Endothelial cell of umbilical vein (primary cell): ENCODE measurements at regions not wholly inside any gene's neighbourhood (a gene's known extent, or its start where the extent isn't known, plus 50 kb on each side); places are given as distances from the start of the nearest gene placed in this dataset.

Source experiments
- BruUV-seq: library from RNA; stranded (reverse); fragments of 400-500 nt; replicated peaks from 2 replicates; lab custom pipeline; 2021; lab: Mats Ljungman, UMichigan
- CTCF ChIA-PET: fragments of 300-600, 350-600 bp; sonication (Branson Sonifier 250); formaldehyde crosslinking; loops from one replicate; lab custom pipeline; 2021; ENCODE audit warnings: antibody characterized with exemption, inconsistent platforms; lab: Charles Lee
- POLR2A ChIA-PET: fragments of 300-600, 350-600 bp; sonication (Branson Sonifier 250); formaldehyde crosslinking; loops from one replicate; lab custom pipeline; 2021; ENCODE audit warnings: antibody characterized with exemption, inconsistent platforms; lab: Charles Lee
- DNase-seq: peaks from one replicate; pipeline ENCODE4 v3.0.0-alpha.2; 2011; ENCODE audit warnings: low read depth, low spot score
- FAIRE-seq: peaks from 2 replicates; lab custom pipeline; 2011; peaks lifted over from hg19 to GRCh38; lab: Jason Lieb, UNC
- H2AFZ ChIP-seq: 2 replicates; pipeline ENCODE4 v1.6.0; 2012; ENCODE audit warnings: low read depth, low read length, control low read depth, inconsistent platforms
- H3K27ac ChIP-seq: 2 replicates; pipeline ENCODE4 v1.5.1; 2011; ENCODE audit warnings: low read depth, mild to moderate bottlenecking, control low read depth, low read length, moderate library complexity; ENCODE audit not compliant: insufficient read depth
- H3K27me3 ChIP-seq, 2 experiments: 2 replicates each; pipeline versions ENCODE4 v1.6.0 to v1.6.1; 2011; ENCODE audit warnings: low read length in 2 of 2, mixed read lengths in 1 of 2; ENCODE audit not compliant: control insufficient read depth in 2 of 2, insufficient read depth in 2 of 2
- H3K36me3 ChIP-seq, 2 experiments: 2 replicates in 1 of 2; 3 replicates in 1 of 2; pipeline ENCODE4 v1.5.1; 2011; ENCODE audit warnings: low read length in 2 of 2, mild to moderate bottlenecking in 1 of 2, moderate library complexity in 1 of 2; ENCODE audit not compliant: control insufficient read depth in 2 of 2, insufficient read depth in 2 of 2; ENCODE audit errors: extremely low read depth in 1 of 2
- H3K4me1 ChIP-seq: 3 replicates; pipeline ENCODE4 v1.5.1; 2011; ENCODE audit warnings: mild to moderate bottlenecking, low read length; ENCODE audit not compliant: control insufficient read depth, insufficient read depth; ENCODE audit errors: extremely low read depth
- H3K4me2 ChIP-seq: 2 replicates; pipeline ENCODE4 v1.6.1; 2011; ENCODE audit warnings: low read length, control low read depth, mixed read lengths; ENCODE audit not compliant: insufficient read depth
- H3K4me3 ChIP-seq, 3 experiments: fragments of 200-600 bp in 1 of 3; sonication (generic), shearing (Covaris generic) in 1 of 3; replicated peaks in 1 of 3; 2 replicates each; pipeline ENCODE4 v1.5.1; 2011 to 2016; ENCODE audit warnings: control low read depth in 3 of 3, low read length in 3 of 3, mild to moderate bottlenecking in 2 of 3, inconsistent platforms in 1 of 3, low read depth in 1 of 3, moderate library complexity in 1 of 3; ENCODE audit not compliant: insufficient read depth in 1 of 3
- H3K79me2 ChIP-seq: 2 replicates; pipeline ENCODE4 v1.6.0; 2012; ENCODE audit warnings: low read length, inconsistent platforms; ENCODE audit not compliant: control insufficient read depth, insufficient read depth
- H3K9ac ChIP-seq: replicated peaks from 2 replicates; pipeline ENCODE3; 2011; ENCODE audit warnings: low read length, control low read depth; ENCODE audit not compliant: insufficient read depth; ENCODE audit errors: extremely low read depth
- H3K9me1 ChIP-seq: replicated peaks from 3 replicates; pipeline ENCODE4 v1.6.0; 2011; ENCODE audit warnings: mild to moderate bottlenecking, low read length; ENCODE audit not compliant: control insufficient read depth, insufficient read depth; ENCODE audit errors: extremely low read depth
- H3K9me3 ChIP-seq: replicated peaks from 2 replicates; pipeline ENCODE4 v1.5.1; 2012; ENCODE audit warnings: low read length, inconsistent platforms; ENCODE audit not compliant: control insufficient read depth, insufficient read depth
- H4K20me1 ChIP-seq: replicated peaks from 2 replicates; pipeline ENCODE3; 2011; ENCODE audit warnings: mild to moderate bottlenecking, low read length; ENCODE audit not compliant: control insufficient read depth, insufficient read depth; ENCODE audit errors: extremely low read depth
- EZH2 ChIP-seq: IDR thresholded peaks from 2 replicates; pipeline ENCODE4 v1.6.1; 2012; ENCODE audit warnings: borderline replicate concordance, low read depth, mild to moderate bottlenecking, moderate library complexity, low read length, inconsistent platforms; ENCODE audit not compliant: severe bottlenecking
- FOS ChIP-seq: IDR thresholded peaks from 2 replicates; pipeline ENCODE4 v1.6.1; 2011; ENCODE audit warnings: mild to moderate bottlenecking, low read length, moderate library complexity, borderline replicate concordance; ENCODE audit not compliant: insufficient read depth
- GATA2 ChIP-seq: IDR thresholded peaks from 2 replicates; pipeline ENCODE4 v1.7.0; 2011; ENCODE audit warnings: low read depth, mild to moderate bottlenecking, moderate library complexity, mixed read lengths, low read length; ENCODE audit not compliant: insufficient read length, insufficient read depth
- JUN ChIP-seq: IDR thresholded peaks from 2 replicates; pipeline ENCODE4 v1.6.1; 2011; ENCODE audit warnings: borderline replicate concordance, low read depth; ENCODE audit not compliant: insufficient read length, insufficient read depth
- MYC ChIP-seq: IDR thresholded peaks from one replicate; pipeline ENCODE4 v1.6.1; 2011; ENCODE audit warnings: mild to moderate bottlenecking, low read depth, low read length
- POLR2A ChIP-seq: IDR thresholded peaks from 2 replicates; pipeline ENCODE4 v1.6.1; 2012; ENCODE audit warnings: low read depth, mild to moderate bottlenecking, control low read depth, low read length
- POLR2AphosphoS5 ChIP-seq: IDR thresholded peaks from 2 replicates; pipeline ENCODE4 v1.6.1; 2012; ENCODE audit warnings: low read depth, mild to moderate bottlenecking, control low read depth, low read length, moderate library complexity; ENCODE audit not compliant: insufficient read depth
- dilution Hi-C: fragments of 300-500 bp; cut with MboI; formaldehyde crosslinking; loops from one replicate; pipeline ENCODE4 v1.15.0; 2019; ENCODE audit warnings: low sequenced_read_pairs; ENCODE audit not compliant: extremely low pct_ligation_motif_present
- intact Hi-C: fragments of 100-400 bp; cut with micrococcal nuclease; formaldehyde crosslinking; loops from one replicate; pipeline ENCODE4 v1.10.0; 2022
- TF ChIP-seq, protein P1 (sequence below): IDR thresholded peaks from 2 replicates; pipeline ENCODE4 v1.6.1; 2011; ENCODE audit not compliant: insufficient read depth, insufficient read length
- TF ChIP-seq, protein P2 (sequence below), 2 donors: IDR thresholded peaks; 1 replicate in 1 of 2; 2 replicates in 1 of 2; pipeline ENCODE4 v1.5.1; 2011; ENCODE audit warnings: low read length in 2 of 2, mild to moderate bottlenecking in 2 of 2, moderate library complexity in 2 of 2, control low read depth in 1 of 2, inconsistent platforms in 1 of 2, low read depth in 1 of 2; ENCODE audit not compliant: insufficient read depth in 1 of 2; ENCODE audit errors: extremely low read depth in 1 of 2

DNA sequence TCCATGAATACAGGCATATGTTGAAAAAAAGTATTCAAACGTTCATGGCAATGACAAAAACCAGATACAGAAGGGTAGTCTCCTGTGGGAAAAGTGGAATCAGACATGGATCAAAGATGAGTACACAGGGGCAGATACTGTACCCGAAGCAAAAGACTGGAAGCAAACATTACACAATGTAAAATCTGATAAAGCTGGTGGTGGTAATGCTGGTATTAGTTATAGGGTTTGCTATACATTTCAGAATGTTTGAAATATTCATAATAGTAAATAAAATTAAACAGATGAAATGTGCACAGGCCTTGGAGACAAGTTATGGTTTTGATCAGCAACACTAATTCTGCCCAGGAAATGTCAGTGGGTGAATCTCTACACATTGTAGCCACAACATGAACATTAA lies 607.6 kb downstream of the SOX6 start:
- no peak for FAIRE-seq
- Histone ChIP-seq H3K36me3 (no peaks in the 10 kb centered on the region), H3K27ac (no peak overlapping the region)

More for the DNA sequence above, 607.6 kb downstream of the SOX6 start:
- Histone ChIP-seq H3K9me1 (no peaks in the 10 kb centered on the region), H3K4me2 (no peak overlapping the region), H3K79me2 (no peaks in the 10 kb centered on the region), H3K4me3 (no peak overlapping the region), H2AFZ (no peak overlapping the region), H3K9ac (no peak overlapping the region), H3K27me3 (no peaks in the 10 kb centered on the region), H3K9me3 (no peaks in the 10 kb centered on the region), H3K4me1 (peaks cover 9% of the 10 kb centered on the region), H4K20me1 (no peaks in the 10 kb centered on the region)
- ChIA-PET CTCF (interaction anchor here (1.1 to 1.5 kb wide), 3 partner anchors 12 to 99 kb away, joined by 3 to 4 read pairs (median 3); no protein-coding TSS in a partner anchor), POLR2A (no interaction called here)
- no peak for TF ChIP-seq POLR2AphosphoS5
- TF ChIP-seq FOS = no peak
- no peak for TF ChIP-seq GATA2
- TF ChIP-seq, protein P1, sequence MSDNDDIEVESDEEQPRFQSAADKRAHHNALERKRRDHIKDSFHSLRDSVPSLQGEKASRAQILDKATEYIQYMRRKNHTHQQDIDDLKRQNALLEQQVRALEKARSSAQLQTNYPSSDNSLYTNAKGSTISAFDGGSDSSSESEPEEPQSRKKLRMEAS = no peak
- TF ChIP-seq, protein P2, sequence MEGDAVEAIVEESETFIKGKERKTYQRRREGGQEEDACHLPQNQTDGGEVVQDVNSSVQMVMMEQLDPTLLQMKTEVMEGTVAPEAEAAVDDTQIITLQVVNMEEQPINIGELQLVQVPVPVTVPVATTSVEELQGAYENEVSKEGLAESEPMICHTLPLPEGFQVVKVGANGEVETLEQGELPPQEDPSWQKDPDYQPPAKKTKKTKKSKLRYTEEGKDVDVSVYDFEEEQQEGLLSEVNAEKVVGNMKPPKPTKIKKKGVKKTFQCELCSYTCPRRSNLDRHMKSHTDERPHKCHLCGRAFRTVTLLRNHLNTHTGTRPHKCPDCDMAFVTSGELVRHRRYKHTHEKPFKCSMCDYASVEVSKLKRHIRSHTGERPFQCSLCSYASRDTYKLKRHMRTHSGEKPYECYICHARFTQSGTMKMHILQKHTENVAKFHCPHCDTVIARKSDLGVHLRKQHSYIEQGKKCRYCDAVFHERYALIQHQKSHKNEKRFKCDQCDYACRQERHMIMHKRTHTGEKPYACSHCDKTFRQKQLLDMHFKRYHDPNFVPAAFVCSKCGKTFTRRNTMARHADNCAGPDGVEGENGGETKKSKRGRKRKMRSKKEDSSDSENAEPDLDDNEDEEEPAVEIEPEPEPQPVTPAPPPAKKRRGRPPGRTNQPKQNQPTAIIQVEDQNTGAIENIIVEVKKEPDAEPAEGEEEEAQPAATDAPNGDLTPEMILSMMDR (IDR thresholded peaks at IDR 0.05; ENCODE audit: extremely low read depth in 1 of 2, insufficient read depth in 1 of 2, low read depth in 1 of 2, low read length in 2 of 2) = no peak
- no peak for TF ChIP-seq JUN
- TF ChIP-seq POLR2A = no peak
- TF ChIP-seq EZH2 = no peak
- TF ChIP-seq MYC = no peak
- dilution Hi-C loops (no loop called here), intact Hi-C loops (no loop called here)
- DNase-seq = no peak
- no TSS peak for BruUV-seq
